ENCODE measurements at regions not wholly inside any gene's neighbourhood (a gene's known extent, or its start where the extent isn't known, plus 50 kb on each side); places are given as distances from the start of the nearest gene placed in this dataset.
"Not testable (repeated sequence)": the region's sequence is repeated elsewhere in the genome, so short reads cannot be mapped to it uniquely, and the experiment has no call there.

GRCh38 chr2:160584972-160585494 lies 91.4 kb upstream of the RBMS1 start:
- DNase-seq (ENCODE audit: low read depth): peak; percentile 96

- DNase-seq (ENCODE audit: low read depth): no peak
Measured at GRCh38 chr2:160590664-160591063, 97.1 kb upstream of the RBMS1 start.

- no peak for DNase-seq (ENCODE audit: low read depth)
Measured at GRCh38 chr2:160592401-160592800, 98.8 kb upstream of the RBMS1 start.

GRCh38 chr2:160592993-160593392 lies 99.4 kb upstream of the RBMS1 start:
- DNase-seq (ENCODE audit: low read depth): no peak

GRCh38 chr2:160596441-160596840 lies 102.8 kb upstream of the RBMS1 start:
- DNase-seq (ENCODE audit: low read depth): no peak

GRCh38 chr2:160600437-160600836 lies 106.8 kb upstream of the RBMS1 start:
- DNase-seq (ENCODE audit: low read depth): not testable (repeated sequence)

GRCh38 chr2:160602073-160602472 lies 108.5 kb upstream of the RBMS1 start:
- no peak for DNase-seq (ENCODE audit: low read depth)

GRCh38 chr2:160603771-160604510 lies 110.3 kb upstream of the RBMS1 start:
- DNase-seq (ENCODE audit: low read depth): no peak

- DNase-seq (ENCODE audit: low read depth): no peak
Measured at GRCh38 chr2:160606341-160606740, 112.7 kb upstream of the RBMS1 start.

GRCh38 chr2:160608599-160608998 lies 115.0 kb upstream of the RBMS1 start:
- DNase-seq (ENCODE audit: low read depth): no peak

- no peak for DNase-seq (ENCODE audit: low read depth)
Measured at GRCh38 chr2:160609346-160609745, 115.7 kb upstream of the RBMS1 start.

GRCh38 chr2:160610041-160610440 lies 116.4 kb upstream of the RBMS1 start:
- no peak for DNase-seq (ENCODE audit: low read depth)

- DNase-seq (ENCODE audit: low read depth): no peak
Measured at GRCh38 chr2:160612266-160612856, 118.8 kb upstream of the RBMS1 start.

GRCh38 chr2:160613466-160614153 lies 120.0 kb upstream of the RBMS1 start:
- DNase-seq (ENCODE audit: low read depth): no peak

GRCh38 chr2:160614391-160614790 lies 120.8 kb upstream of the RBMS1 start:
- DNase-seq (ENCODE audit: low read depth): no peak

GRCh38 chr2:160615706-160616105 lies 122.1 kb upstream of the RBMS1 start:
- no peak for DNase-seq (ENCODE audit: low read depth)

- DNase-seq (ENCODE audit: low read depth): no peak
Measured at GRCh38 chr2:160616149-160616548, 122.5 kb upstream of the RBMS1 start.

GRCh38 chr2:160621748-160622147 lies 128.1 kb upstream of the RBMS1 start:
- no peak for DNase-seq (ENCODE audit: low read depth)

- not testable (repeated sequence) for DNase-seq (ENCODE audit: low read depth)
Measured at GRCh38 chr2:160628020-160628637, 134.5 kb upstream of the RBMS1 start.

GRCh38 chr2:160628811-160629210 lies 135.2 kb upstream of the RBMS1 start:
- DNase-seq (ENCODE audit: low read depth): no peak

GRCh38 chr2:160630801-160631590 lies 137.4 kb upstream of the RBMS1 start:
- no peak for DNase-seq (ENCODE audit: low read depth)
